ENCODE measurements at regions not wholly inside any gene's neighbourhood (a gene's known extent, or its start where the extent isn't known, plus 50 kb on each side); places are given as distances from the start of the nearest gene placed in this dataset.
"Not testable (repeated sequence)": the region's sequence is repeated elsewhere in the genome, so short reads cannot be mapped to it uniquely, and the experiment has no call there.

DNA sequence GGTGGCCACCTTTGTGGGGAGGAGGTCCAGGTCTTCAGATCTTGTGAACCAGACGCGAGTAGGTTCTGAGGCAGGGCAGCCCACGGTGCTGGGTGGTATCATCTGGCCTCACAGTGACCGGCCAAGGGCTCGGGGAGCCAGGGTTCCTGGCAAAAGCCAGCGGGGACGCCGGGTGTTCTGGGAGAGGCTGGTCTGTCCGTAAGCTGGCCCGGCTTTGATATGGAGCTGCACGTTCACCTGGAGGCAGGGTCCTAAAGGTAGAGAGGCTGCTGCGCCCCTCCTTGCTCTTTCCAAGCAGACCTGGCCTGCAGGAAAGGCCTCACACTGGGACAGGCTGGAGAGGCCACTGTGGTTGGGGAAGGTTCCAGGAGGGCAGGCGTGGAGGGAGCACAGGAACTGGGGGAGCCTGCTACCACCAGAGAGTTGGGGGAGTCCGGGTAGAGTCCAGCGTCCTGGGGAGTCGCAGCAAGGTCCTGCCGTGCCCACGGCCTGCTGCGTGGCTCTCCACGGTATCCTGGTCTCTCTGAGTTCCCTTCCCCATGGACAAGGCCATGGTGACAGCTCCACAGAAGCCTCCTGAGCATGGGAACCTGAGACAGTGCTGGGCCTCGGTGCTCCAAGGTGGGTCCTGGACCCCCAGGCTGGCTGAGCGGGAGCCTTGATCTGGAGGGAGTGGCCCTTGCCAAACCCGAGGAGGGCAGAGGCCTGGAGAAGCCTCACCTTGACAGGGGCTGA is 452.4 kb upstream of the B3GAT1 start:
- no peak for DNase-seq

DNA sequence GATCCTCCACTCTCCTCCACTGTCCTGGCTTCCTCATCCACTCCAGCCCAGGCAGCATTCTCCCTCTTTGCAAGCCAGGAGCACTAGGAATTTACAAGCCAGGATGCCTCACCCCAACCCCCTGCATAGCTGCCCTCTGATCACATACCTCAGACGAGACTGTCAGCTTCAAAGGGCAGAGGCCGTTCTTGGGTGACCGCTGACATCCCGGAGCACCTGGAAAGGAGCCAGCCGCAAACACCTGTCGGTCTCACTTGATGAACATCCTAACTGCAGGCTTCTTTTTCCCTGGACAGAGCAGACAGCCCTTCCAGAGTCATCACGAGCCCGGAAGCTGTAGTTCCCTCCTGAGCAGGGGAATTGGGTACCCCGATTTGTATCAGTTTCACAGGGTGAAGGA is 451.3 kb upstream of the B3GAT1 start:
- DNase-seq: no peak

DNA sequence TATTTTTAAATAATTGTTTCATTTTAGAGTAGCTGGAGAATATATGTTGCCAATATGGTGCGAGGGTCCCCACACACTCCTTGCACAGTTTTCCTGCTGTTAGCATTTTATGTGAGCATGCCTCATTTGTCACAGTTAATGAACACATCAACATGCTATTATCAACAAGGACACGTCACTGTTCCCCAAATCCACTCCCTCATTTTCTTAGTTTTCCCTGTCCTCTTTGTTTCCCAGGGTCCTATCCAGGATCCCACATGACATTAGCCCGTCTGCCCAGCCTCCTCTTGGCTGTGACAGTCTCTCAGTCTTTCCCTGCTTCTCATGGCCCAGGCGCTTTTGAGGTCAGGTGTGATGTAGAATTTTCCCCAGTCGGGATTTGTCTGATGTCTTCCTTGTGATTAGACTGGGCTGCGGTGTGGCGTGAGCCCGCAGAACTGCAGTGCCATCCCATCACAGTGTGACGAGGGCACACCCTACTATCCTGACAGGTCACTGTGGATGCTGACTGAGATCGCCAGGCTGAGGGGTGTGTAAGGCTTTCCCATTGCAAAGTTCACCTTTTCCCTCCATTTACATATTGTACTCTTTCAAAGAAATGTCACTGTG is 450.6 kb upstream of the B3GAT1 start:
- no peak for DNase-seq

DNA sequence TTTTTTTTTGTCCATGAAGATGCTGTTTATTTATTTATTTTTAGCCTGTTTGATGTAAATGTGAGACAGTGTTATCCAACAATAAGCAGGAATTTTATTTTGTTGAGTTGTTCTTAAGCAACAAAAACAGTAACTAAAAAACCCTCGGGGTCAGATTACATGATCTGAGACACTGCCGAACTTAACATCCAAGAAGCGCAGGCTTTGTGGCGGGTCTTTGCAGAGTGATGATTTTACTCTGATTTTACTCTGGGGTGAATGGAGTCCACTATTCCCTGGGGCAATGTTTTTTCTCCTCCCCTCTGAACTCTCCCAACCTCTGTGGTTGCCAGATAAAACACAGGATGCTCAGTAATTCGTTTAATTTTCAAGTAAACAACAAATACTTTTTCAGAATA is 450.1 kb upstream of the B3GAT1 start:
- no peak for DNase-seq

DNA sequence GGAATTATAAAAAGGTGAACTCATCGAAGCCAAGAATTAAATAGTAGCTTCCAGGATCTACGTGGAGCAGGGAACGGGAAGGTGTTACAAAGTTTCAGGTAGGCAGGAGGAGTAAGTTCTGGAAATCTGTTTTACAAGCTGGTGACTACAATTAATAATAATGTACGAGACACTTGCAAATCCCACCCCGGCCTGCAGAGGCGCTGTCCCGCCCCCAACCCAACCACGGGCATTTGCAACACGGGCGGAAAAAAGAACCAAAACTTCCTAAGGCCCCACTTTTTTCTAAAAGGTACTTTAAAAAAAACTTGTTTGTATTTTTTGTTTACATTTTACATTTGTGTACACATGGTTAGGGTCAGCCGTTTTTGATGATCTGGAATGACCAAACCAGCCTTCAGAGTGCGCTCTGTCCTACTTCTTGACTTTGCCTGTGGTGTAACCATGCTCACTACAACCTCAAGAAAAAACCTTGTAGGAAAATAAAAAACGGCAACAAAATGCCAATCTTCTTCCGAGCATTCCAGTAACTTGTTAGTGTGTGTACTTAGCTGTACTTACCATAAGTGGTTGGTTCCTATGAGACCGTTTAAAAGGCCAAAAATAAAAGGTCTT is 449.6 kb upstream of the B3GAT1 start:
- no peak for DNase-seq

DNA sequence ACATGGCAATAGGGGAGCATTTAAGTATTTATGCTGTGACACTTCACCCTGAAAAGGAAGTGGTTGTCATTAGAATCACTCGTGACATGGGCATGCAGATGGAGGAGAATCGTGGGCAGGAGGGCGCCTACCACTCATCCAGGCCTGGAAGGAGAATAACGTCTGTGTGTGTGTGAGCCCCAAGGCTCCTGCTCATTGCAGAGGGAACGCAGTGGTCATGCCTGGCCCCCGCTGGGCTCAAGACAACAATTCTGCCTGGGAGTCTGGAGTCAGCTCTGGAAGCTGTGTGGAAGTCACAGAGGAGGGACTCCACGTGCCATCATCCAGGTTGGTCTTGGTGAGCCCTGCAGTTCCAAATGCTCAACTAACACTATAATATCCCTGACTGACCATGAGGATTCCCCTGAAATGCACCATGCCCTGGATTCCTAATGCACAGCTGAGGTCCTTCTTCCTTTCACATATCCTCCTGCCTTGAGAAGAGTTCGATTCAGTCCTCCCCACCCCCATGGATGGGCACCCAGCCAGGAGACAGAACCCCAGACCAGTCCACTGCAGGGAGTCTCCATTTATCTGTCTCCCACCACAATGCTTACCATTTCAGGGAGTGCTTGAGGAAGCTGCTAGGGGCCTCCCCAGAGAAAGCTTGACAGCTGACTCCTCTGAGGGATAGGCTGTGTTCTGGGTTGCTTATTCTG is 446.9 kb upstream of the B3GAT1 start:
- no peak for DNase-seq

DNA sequence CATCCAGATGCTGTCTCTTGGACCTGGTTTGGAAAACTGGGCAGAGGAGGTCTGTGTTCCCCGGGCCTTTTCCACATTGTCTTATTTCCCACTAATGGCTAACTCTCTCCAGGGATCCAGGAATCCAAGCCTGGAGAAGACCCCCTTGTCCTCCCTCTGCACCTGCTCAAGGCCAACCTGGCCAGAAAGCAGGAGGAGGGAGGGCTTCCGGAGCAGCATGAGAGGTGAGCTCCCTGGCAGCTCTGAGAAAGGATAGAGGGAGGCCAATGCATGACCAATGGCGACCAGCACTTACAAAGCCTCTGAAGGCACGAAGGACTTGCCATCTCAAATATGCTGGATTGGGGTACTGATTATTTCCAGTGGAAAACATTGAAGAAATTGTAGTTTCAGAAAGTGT is 445.0 kb upstream of the B3GAT1 start:
- DNase-seq: no peak

DNA sequence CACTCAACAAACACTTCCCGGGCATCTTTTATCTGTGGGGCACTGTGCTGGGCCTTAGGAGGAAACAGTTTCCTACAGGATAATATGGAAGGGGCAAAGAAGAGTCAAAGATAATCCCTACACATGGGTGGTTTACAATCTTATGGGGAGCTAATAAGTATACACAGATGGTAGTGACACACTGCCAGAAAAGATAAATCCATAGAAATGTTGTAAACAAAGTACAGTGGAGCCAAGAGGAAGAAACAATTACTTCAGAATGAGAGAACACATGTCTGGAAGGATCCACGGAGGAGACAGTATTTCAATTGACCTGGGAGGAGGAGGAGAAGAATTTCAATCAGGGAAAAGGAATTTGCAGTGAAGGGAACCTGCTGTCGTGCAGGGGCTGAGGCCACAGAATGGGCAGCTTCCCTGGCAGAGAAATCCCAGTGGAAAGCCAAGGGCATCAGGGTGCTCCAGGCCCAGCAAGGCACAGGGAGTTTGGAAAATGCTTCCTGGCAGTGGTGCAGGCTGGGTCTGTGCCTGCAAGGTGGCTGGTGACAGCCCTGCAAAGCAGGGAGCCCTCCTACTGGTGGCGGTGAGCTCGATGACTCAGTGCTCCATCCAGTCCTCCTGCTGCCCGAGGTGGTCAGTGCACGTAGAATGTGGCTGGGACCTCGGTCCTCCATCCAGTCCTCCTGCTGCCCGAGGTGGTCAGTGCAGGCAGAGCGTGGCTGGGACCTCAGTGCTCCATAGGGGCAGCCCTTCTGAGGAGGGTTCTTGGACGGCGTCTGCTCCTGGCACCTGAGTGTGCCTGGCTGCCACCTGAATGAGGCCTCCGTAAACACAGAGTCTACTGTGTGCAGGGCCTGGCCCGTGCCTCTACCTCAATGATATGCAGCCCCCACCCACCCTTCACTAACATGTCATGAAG is 444.3 kb upstream of the B3GAT1 start:
- no peak for DNase-seq

DNA sequence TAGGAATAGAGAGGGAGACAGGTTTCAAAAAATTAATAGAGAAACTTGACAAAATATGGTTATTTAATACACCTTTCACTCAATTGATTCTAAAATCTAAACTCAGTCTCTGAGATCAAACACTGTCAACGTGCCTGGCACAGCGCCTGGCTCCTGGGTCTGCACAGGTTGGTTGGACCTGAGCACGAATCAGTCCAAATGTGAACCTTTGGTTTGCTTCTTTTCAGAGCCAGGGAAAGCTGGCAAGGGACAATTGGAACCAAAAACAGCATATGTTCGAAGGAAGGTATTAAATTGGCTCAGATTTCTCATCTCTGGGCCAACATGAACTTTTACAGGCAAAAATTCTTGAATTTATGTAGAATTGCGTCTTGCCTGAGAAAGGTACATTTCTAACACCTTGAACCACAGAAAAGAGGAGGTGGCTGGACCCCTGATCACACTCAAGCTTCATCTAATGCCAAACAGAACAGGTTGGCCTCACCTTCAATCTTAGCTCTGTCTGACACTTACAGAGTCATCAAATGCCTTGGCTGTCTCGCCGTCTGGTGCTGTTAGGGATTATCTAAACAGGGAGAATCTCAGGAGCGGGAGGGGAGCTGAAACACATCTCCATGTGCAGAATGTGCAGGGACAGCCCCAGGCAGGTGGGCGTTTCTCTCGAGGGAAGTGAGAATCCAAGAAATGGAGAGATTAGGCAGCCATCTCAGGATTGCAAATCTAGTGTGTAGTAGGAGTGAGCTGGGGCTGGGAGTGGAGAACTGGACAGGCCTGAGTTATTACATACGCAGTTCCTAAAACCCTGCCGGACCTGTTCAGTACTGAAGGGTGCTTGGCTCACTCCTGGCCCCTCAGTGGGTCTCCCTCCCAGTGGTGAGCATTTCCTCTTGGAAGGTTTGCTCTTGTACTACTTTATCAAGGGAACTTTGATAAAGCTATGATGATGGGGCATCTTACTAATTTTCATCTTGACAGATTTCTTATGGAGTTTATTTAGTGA is 442.2 kb upstream of the B3GAT1 start:
- no peak for DNase-seq

DNA sequence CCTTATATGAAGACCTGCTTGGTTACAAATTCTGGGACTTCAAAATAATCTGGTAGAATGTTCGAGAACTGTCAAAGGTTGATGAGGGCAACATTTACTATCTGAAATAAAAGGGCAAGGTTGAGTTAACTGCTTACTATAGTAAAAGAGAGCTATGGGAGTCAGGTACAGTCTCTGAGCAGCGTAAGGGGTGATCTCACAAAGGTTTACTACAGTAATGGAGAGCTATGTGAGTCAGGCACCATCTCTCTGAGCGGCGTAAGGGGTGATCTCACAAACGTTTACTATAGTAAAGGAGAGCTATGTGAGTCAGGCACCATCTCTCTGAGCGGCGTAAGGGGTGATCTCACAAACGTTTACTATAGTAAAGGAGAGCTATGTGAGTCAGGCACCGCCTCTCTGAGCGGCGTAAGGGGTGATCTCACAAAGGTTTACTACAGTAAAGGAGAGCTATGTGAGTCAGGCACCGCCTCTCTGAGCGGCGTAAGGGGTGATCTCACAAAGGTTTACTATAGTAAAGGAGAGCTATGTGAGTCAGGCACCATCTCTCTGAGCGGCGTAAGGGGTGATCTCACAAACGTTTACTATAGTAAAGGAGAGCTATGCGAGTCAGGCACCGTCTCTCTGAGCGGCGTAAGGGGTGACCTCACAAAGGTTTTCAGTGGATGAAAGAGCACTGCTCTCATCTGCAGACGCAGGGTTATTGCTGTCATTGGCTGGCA is 439.6 kb upstream of the B3GAT1 start:
- DNase-seq: not testable (repeated sequence)

DNA sequence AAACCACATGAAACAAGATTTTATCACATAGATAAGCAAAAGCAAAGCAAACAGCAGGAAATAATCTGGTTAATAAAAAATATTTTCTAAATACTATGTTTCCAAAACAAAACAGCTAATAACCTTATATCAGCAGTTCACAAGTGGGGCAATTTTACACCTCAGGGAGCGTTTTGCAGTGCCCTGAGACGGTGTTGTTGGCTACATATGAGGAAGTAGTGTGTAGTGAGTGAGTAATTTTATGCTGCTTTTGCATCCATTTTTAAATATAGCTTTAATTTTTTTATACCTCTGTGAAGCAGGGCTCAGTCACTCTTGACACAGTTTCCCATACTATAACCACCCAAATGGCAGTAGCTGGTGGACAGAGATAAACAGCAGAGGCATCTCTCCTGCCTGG is 438.5 kb upstream of the B3GAT1 start:
- no peak for DNase-seq

DNA sequence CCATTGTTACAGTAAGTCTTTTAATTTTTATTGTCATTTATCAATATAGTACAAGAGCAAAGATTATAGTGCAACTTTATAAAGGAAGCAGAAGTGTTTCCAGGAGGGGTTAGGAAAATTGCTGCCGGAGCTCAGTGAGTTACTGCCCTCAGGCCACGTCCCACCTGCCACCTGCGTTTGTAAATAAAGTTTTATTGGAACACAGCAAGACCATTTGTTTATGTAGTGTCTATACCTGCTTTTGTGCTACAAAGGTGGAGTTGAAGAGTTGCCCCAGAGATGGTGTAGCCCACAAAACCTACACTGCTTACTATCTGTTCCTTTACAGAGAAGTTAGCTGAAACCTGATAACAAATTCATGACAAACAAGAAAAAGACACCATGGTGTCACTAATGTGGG is 437.8 kb upstream of the B3GAT1 start:
- DNase-seq: no peak

DNA sequence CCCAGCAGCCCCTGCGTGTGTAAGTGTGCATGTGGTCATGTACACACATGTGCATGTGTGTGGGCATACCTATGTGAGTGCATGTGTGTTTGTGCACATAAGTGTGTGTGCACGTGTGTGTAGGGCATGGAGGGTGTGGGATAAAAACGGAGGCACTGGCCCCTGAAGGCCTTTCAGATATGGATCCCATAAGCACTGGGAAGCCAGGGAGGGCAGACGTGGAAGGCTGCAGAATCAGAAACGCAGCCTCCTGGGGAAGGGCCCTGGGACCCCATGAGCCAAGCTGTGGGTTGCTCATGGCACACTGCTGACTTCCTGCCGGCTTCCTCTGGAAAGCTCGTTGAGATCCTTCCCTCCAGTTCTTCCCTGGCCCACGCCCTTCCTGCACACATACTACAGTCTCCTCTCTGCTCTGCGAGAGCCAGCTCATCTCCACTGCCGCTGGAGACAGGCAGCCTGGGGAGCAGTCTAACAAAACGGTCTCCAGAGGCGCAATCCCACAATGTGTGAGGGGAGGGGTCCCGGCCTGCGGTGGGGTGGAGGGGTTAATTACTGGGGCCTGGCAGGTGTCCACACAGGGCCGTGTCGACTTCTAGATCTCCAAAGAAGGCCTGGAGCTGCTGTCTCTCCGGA is 435.2 kb upstream of the B3GAT1 start:
- no peak for DNase-seq

DNA sequence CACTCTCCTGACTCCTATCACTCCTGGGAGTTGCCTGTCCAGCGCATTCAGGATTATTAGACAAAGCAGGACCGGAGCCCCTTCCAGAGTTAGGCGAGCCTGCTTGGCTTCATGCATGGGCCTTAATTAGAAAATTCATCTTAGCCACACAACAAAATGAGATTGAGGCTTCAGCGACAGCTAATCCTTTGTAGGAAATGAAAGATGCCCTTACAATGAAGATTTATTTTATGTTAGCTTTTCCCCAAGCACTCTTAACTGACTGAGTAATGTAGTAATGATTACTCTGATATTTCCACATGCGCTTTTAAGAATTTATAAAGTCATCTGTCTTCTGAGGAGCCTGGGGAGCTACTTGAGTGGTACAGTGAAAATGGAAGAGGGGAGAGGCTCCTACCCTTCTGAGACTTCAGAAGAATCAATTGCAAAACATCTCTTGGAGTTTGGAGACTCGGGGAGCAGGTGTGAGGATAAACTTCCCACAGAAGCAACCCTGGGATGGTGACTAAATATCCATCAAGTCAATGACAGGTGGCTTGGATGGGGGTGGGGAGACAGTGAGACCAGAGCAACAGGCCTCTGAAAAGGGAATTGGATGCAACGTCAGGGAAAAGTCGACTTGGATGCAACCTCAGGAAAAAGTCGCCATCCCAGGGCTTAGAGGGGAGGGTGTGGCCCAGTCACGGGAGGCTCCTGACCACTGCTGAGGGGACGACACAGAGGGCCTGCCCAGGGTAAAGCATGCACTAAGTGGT is 434.5 kb upstream of the B3GAT1 start:
- DNase-seq: no peak

DNA sequence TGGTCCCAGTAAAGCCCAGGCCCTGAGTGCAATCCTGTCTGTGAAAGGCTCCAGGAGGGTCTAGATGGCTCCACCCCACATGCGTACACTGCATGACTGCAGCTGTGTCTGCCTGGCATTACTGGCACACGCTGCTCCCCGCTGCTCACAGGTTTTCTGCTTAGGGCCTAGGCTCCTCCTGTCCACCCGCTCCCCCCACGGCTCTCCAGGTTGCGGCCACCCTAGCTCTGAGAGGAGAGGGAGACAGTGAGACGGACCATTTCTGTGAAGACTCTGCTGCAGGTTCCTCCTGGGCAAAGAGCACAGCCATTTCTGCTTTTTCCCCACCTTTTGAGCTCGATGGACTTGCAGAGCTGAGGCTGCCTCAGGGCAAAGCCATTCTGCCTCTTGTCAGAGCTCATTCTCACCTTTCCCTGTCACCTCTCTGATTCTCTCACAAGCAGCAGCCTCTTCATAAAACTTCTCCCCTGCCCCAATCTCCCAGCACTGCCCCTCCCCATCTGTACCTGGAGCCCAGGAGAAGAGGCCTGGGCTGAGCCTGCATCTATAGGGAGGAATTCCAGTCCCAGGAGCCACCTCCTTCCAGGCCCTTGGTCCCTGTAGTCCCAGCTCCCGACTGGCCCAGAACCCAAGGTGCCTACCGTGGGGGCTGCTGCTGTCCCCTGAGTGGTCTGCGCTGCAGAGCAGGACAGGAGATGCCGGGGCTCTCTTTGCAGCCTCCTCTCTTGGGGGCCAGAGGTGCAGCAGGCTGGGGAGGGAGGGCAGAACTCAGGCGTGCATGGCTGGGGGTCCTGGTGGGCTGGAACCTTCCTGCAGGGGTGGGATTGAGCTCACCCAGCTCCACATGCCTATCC is 433.7 kb upstream of the B3GAT1 start:
- no peak for DNase-seq

DNA sequence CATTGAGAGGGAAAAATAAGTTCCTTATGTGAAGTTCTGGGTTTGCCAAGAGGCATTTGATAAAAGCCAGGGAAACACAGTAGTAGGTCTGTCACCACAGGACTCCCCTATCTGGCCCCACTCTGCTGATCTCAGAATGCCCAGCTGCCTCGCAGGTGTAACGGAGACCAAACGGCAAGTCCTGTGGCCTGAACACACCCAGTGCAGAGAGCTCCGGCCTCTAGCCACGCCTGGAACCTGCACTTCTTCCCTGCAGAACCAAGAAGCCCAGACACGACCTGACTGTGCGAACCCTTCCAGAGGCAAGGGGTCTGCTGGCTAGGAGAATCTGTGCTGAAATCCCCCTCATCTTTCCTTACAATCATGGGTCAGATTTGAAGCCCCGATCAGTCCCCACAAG is 432.8 kb upstream of the B3GAT1 start:
- no peak for DNase-seq

DNA sequence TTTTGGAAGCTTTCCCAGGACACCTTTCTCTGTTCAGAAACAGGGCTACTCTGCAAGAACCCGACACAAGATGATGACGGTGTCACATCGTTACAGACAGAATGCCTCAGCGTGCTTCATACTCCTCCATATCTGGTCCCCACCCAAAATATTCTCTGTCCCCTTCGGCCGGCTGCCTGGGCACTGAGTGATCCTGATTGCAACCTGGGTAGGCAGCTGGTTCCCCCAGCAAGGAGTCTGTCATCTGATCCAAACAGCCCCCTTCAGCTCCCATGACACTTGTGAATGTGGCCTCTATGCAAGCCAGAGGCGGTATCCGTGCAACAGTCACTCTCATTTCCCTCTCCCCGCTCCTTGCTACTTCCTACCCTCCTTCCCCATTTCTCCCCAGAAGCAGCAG is 431.7 kb upstream of the B3GAT1 start:
- no peak for DNase-seq

DNA sequence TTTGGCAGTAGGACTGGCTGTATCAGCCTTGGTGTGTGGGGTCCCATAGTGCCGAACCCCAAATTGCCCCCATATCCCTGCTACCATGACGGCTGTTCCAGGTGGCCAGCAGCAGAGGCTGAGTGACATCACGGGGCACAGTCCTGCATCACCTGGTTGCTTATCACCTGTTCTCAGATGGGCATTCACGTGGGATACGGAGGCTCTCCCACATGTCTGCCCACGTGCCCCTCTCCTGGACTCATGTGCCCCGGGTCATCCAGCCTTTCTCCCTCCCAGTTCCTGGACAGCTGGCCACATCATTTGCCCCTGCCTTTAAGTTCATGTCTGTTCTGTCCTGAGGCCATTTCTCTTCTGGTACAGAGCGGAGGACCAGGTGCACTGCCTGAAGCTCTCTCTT is 431.0 kb upstream of the B3GAT1 start:
- DNase-seq: no peak

DNA sequence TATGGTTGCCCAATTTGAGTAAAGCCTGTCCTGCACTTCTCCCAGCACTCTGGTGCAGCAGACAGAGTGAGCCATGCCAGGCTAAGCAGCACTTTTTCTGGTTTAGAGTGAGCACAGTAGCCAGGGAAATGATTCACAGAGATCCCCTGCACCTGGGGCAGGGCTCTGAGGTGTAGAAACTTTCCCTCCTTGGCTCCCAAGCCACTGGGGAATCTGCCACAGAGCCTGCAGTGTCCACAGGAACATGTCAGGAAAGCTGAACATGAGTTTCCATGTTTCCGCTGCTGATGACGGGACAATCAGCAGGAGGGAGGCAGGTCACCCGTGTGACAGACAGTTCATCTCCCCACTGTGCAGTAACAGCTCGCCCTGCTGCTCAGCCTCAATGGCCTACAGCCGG is 429.9 kb upstream of the B3GAT1 start:
- no peak for DNase-seq
